A673 (cell line): ENCODE measurements at regions not wholly inside any gene's neighbourhood (a gene's known extent, or its start where the extent isn't known, plus 50 kb on each side); places are given as distances from the start of the nearest gene placed in this dataset.

Experiments used
- BruUV-seq: library from RNA; stranded (reverse); fragments of 400-500 nt; replicated peaks from 2 replicates; lab custom pipeline; 2021; lab: Mats Ljungman, UMichigan
- CTCF ChIA-PET: fragments of 300-600 bp; sonication (Branson Sonifier 250); formaldehyde crosslinking; loops from one replicate; lab custom pipeline; 2022; ENCODE audit warnings: antibody characterized with exemption; lab: Charles Lee
- POLR2A ChIA-PET: fragments of 300-600 bp; sonication (Branson Sonifier 250); formaldehyde crosslinking; loops from one replicate; lab custom pipeline; 2022; ENCODE audit warnings: antibody characterized with exemption; ENCODE audit not compliant: low non-redundant PET; lab: Charles Lee
- DNase-seq: peaks from one replicate; pipeline ENCODE4 v3.0.0-alpha.2; 2015; ENCODE audit warnings: low spot score
- H3K27ac ChIP-seq: fragments of 200-600 bp; sonication (generic); 2 replicates; pipeline ENCODE4 v1.5.1; 2016; ENCODE audit warnings: mixed run types, low read depth, mild to moderate bottlenecking, mixed read lengths, antibody characterized with exemption, low read length; ENCODE audit not compliant: poor library complexity, severe bottlenecking
- H3K27me3 ChIP-seq: fragments of 200-600 bp; sonication (generic); replicated peaks from 2 replicates; pipeline ENCODE4 v1.6.1; 2017; ENCODE audit warnings: mixed run types, low read depth, mild to moderate bottlenecking, mixed read lengths, antibody characterized with exemption, low read length; ENCODE audit not compliant: insufficient read depth, poor library complexity
- H3K36me3 ChIP-seq: fragments of 200-600 bp; sonication (generic); 2 replicates; pipeline ENCODE4 v1.6.1; 2016; ENCODE audit warnings: mixed run types, mild to moderate bottlenecking, mixed read lengths, antibody characterized with exemption, low read length; ENCODE audit not compliant: insufficient read depth, poor library complexity, severe bottlenecking
- H3K4me1 ChIP-seq: fragments of 200-600 bp; sonication (generic); 2 replicates; pipeline ENCODE4 v1.6.1; 2017; ENCODE audit warnings: mixed run types, mild to moderate bottlenecking, mixed read lengths, antibody characterized with exemption, low read length; ENCODE audit not compliant: insufficient read depth, poor library complexity, severe bottlenecking
- H3K4me3 ChIP-seq: fragments of 200-600 bp; sonication (generic); 2 replicates; pipeline ENCODE4 v1.5.1; 2016; ENCODE audit warnings: low read depth, mixed run types, mild to moderate bottlenecking, mixed read lengths, low read length; ENCODE audit not compliant: poor library complexity, severe bottlenecking
- H3K9me3 ChIP-seq: fragments of 200-600 bp; sonication (generic); 2 replicates; pipeline ENCODE4 v1.6.1; 2016; ENCODE audit warnings: mixed run types, low read depth, mild to moderate bottlenecking, mixed read lengths, antibody characterized with exemption, low read length; ENCODE audit not compliant: poor library complexity, severe bottlenecking
- CTCF ChIP-seq: fragments of 300-800, 200-600 bp; sonication (generic); conservative IDR thresholded peaks from 2 replicates; pipeline ENCODE4 v1.5.1; 2017; ENCODE audit warnings: low read depth, mild to moderate bottlenecking, antibody characterized with exemption, low read length, moderate library complexity, mixed read lengths
- EZH2 ChIP-seq: fragments of 200-600 bp; sonication (generic); IDR thresholded peaks from 2 replicates; pipeline ENCODE4 v1.6.1; 2017; ENCODE audit warnings: borderline replicate concordance, low read depth, mild to moderate bottlenecking, mixed read lengths, antibody characterized with exemption, low read length; ENCODE audit not compliant: poor library complexity, severe bottlenecking
- intact Hi-C: fragments of 100-400 bp; cut with micrococcal nuclease; formaldehyde crosslinking; loops from one replicate; pipeline ENCODE4 v1.10.0; 2022; ENCODE audit not compliant: unreplicated experiment

- TF ChIP-seq EZH2, result no peak
- H3K4me1 ChIP-seq, result no peaks in the 10 kb centered on the region
- no peak for DNase-seq
- H3K27me3 ChIP-seq, result no peaks in the 10 kb centered on the region
- no peak overlapping the region for H3K4me3 ChIP-seq
- no peak overlapping the region for H3K27ac ChIP-seq
- CTCF ChIA-PET, result no interaction called here
- intact Hi-C loops, result no loop called here
- no TSS peak for BruUV-seq
- H3K36me3 ChIP-seq, result no peaks in the 10 kb centered on the region
- POLR2A ChIA-PET, result no interaction called here
- no peaks in the 10 kb centered on the region for H3K9me3 ChIP-seq
These were observed 70.8 kb upstream of the ZNF438 start for GRCh38 chr10:31102421-31102820.

- CTCF ChIA-PET, result no interaction called here
- H3K27ac ChIP-seq, result no peak overlapping the region
- POLR2A ChIA-PET, result no interaction called here
- intact Hi-C loops, result no loop called here
- H3K36me3 ChIP-seq, result no peaks in the 10 kb centered on the region
- no peaks in the 10 kb centered on the region for H3K4me1 ChIP-seq
- BruUV-seq, result no TSS peak
- H3K9me3 ChIP-seq, result no peaks in the 10 kb centered on the region
- TF ChIP-seq EZH2 (no peak), CTCF (no peak)
- no peak for DNase-seq
- H3K27me3 ChIP-seq, result no peaks in the 10 kb centered on the region
- H3K4me3 ChIP-seq, result no peak overlapping the region
These were observed 71.4 kb upstream of the ZNF438 start for GRCh38 chr10:31103112-31103511.

GRCh38 chr10:31112961-31113360 is 81.3 kb upstream of the ZNF438 start:
- TF ChIP-seq EZH2 (no peak), CTCF (no peak)
- Histone ChIP-seq H3K27me3 (no peaks in the 10 kb centered on the region), H3K27ac (no peak overlapping the region), H3K4me3 (no peak overlapping the region), H3K4me1 (no peaks in the 10 kb centered on the region), H3K36me3 (no peaks in the 10 kb centered on the region), H3K9me3 (no peaks in the 10 kb centered on the region)
- DNase-seq, result no peak
- POLR2A ChIA-PET, result interaction anchor here (0.8 kb wide), 1 partner anchor 71 kb away, joined by 3 read pairs; no protein-coding TSS in a partner anchor
- intact Hi-C loops, result no loop called here
- CTCF ChIA-PET, result no interaction called here
- no TSS peak for BruUV-seq

GRCh38 chr10:31116226-31116625 is 84.6 kb upstream of the ZNF438 start:
- H3K27me3 ChIP-seq, result no peaks in the 10 kb centered on the region
- intact Hi-C loops, result no loop called here
- TF ChIP-seq CTCF, result no peak
- no peak for TF ChIP-seq EZH2
- no peak for DNase-seq
- POLR2A ChIA-PET, result no interaction called here
- H3K4me3 ChIP-seq, result no peak overlapping the region
- CTCF ChIA-PET, result no interaction called here
- H3K27ac ChIP-seq, result no peak overlapping the region
- BruUV-seq, result no TSS peak
- H3K4me1 ChIP-seq, result no peaks in the 10 kb centered on the region
- H3K9me3 ChIP-seq, result no peaks in the 10 kb centered on the region
- no peaks in the 10 kb centered on the region for H3K36me3 ChIP-seq
